Breast epithelium (tissue), 3 donors: ENCODE measurements at regions not wholly inside any gene's neighbourhood (a gene's known extent, or its start where the extent isn't known, plus 50 kb on each side); places are given as distances from the start of the nearest gene placed in this dataset.

Source experiments
- POLR2A ChIP-seq: fragments of 450-650 bp; IDR thresholded peaks from one replicate; pipeline ENCODE4 v1.6.1; 2016; ENCODE audit warnings: antibody characterized with exemption, mild to moderate bottlenecking, moderate library complexity
- POLR2AphosphoS5 ChIP-seq, 3 donors: sonication (generic); formaldehyde crosslinking; IDR thresholded peaks; one replicate each; pipeline ENCODE4 v1.6.1; 2017; ENCODE audit warnings: antibody characterized with exemption in 3 of 3
- TF ChIP-seq, protein P1 (sequence below), 3 donors: fragments of 450-650 bp; IDR thresholded peaks; one replicate each; pipeline ENCODE4 v1.5.1; 2016 to 2017; ENCODE audit warnings: antibody characterized with exemption in 3 of 3, mild to moderate bottlenecking in 3 of 3, moderate library complexity in 3 of 3

DNA sequence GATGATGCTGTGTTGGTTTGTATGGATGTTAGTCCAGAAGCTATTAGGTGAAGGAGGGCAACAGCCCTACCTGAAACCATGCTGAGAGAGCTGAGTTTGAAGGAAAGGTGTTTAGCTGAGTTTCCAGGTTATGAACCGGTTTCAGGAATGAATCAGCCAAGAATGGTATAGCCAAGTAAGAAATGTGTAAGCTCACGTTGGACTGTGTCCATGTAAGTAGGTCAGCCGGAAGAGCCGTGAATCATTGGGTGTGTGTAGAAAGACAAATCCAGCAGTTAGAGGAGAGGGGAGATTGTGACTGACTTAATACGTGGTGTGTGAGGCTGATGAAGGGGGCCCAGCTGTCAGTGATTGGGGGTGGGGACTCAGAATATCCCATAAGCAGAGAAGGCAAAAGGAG lies 77.2 kb upstream of the SPIN4 start:
- TF ChIP-seq, protein P1, sequence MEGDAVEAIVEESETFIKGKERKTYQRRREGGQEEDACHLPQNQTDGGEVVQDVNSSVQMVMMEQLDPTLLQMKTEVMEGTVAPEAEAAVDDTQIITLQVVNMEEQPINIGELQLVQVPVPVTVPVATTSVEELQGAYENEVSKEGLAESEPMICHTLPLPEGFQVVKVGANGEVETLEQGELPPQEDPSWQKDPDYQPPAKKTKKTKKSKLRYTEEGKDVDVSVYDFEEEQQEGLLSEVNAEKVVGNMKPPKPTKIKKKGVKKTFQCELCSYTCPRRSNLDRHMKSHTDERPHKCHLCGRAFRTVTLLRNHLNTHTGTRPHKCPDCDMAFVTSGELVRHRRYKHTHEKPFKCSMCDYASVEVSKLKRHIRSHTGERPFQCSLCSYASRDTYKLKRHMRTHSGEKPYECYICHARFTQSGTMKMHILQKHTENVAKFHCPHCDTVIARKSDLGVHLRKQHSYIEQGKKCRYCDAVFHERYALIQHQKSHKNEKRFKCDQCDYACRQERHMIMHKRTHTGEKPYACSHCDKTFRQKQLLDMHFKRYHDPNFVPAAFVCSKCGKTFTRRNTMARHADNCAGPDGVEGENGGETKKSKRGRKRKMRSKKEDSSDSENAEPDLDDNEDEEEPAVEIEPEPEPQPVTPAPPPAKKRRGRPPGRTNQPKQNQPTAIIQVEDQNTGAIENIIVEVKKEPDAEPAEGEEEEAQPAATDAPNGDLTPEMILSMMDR (IDR thresholded peaks at IDR 0.05): no peak
- TF ChIP-seq POLR2A (no peak), POLR2AphosphoS5 (IDR thresholded peaks at IDR 0.05) (no peak)
